RWPE2 (cell line): ENCODE measurements at regions not wholly inside any gene's neighbourhood (a gene's known extent, or its start where the extent isn't known, plus 50 kb on each side); places are given as distances from the start of the nearest gene placed in this dataset.

Experiments
- ATAC-seq: fragments of 200-7000 bp; cut with Tn5 transposase; 3 replicates; pipeline ENCODE4 v1.9.1; 2021; ENCODE audit warnings: low read depth
- DNase-seq: peaks from one replicate; pipeline ENCODE4 v3.0.0-alpha.2; 2020; ENCODE audit warnings: low spot score
- H3K27ac ChIP-seq: fragments of 450-650 bp; 2 replicates; pipeline ENCODE4 v1.5.1; 2017; ENCODE audit warnings: mild to moderate bottlenecking; ENCODE audit not compliant: poor library complexity, severe bottlenecking
- H3K27me3 ChIP-seq: fragments of 250-450 bp; sonication (Bioruptor Pico); 2 replicates; pipeline ENCODE4 v1.5.1; 2021; ENCODE audit warnings: mild to moderate bottlenecking, moderate library complexity; ENCODE audit not compliant: insufficient read depth, poor library complexity, severe bottlenecking
- H3K36me3 ChIP-seq: fragments of 250-450 bp; sonication (Bioruptor Pico); 2 replicates; pipeline ENCODE4 v1.5.1; 2020; ENCODE audit warnings: low read depth, mild to moderate bottlenecking, moderate library complexity
- H3K4me1 ChIP-seq: fragments of 250-450 bp; sonication (Bioruptor Pico); 2 replicates; pipeline ENCODE4 v1.5.1; 2021; ENCODE audit warnings: mild to moderate bottlenecking, moderate library complexity; ENCODE audit not compliant: insufficient read depth, poor library complexity, severe bottlenecking
- H3K4me3 ChIP-seq: fragments of 250-450 bp; sonication (Bioruptor Pico); 2 replicates; pipeline ENCODE4 v1.5.1; 2021; ENCODE audit warnings: mild to moderate bottlenecking, moderate library complexity; ENCODE audit not compliant: severe bottlenecking
- H3K9me3 ChIP-seq: fragments of 250-450 bp; sonication (Bioruptor Pico); 2 replicates; pipeline ENCODE4 v1.5.1; 2021; ENCODE audit warnings: mild to moderate bottlenecking, moderate library complexity; ENCODE audit not compliant: severe bottlenecking
- TF ChIP-seq, protein P1 (sequence below): fragments of 450-650 bp; IDR thresholded peaks from one replicate; pipeline ENCODE4 v1.5.1; 2017; ENCODE audit warnings: mild to moderate bottlenecking, moderate library complexity; ENCODE audit not compliant: poor library complexity, severe bottlenecking

DNA sequence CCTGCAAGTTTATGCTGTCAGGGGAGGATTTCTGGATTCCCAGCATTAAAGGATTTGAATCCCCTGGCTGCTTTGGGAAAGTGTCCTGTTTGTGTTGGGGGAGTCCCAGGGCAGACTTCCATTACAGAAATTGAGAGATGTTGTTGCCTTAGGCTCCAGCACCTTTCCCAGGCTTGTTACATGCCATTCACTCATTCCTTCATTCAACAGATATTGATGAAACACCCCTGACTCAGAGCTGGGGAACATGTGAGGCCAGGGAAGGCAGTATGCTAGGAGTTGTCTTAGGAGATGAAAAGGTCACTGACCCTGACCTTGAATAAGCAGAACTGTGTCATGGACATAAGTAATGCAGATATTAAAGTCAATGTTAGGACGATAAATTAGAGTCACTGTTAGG is 161.7 kb downstream of the NTMT2 start:
- H3K9me3 ChIP-seq = no peaks in the 10 kb centered on the region
- ATAC-seq (no peak), DNase-seq (no peak)
- H3K4me3 ChIP-seq = no peak overlapping the region
- TF ChIP-seq, protein P1, sequence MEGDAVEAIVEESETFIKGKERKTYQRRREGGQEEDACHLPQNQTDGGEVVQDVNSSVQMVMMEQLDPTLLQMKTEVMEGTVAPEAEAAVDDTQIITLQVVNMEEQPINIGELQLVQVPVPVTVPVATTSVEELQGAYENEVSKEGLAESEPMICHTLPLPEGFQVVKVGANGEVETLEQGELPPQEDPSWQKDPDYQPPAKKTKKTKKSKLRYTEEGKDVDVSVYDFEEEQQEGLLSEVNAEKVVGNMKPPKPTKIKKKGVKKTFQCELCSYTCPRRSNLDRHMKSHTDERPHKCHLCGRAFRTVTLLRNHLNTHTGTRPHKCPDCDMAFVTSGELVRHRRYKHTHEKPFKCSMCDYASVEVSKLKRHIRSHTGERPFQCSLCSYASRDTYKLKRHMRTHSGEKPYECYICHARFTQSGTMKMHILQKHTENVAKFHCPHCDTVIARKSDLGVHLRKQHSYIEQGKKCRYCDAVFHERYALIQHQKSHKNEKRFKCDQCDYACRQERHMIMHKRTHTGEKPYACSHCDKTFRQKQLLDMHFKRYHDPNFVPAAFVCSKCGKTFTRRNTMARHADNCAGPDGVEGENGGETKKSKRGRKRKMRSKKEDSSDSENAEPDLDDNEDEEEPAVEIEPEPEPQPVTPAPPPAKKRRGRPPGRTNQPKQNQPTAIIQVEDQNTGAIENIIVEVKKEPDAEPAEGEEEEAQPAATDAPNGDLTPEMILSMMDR = no peak
- no peaks in the 10 kb centered on the region for H3K36me3 ChIP-seq
- H3K4me1 ChIP-seq = no peaks in the 10 kb centered on the region
- no peaks in the 10 kb centered on the region for H3K27me3 ChIP-seq
- H3K27ac ChIP-seq = no peak overlapping the region

DNA sequence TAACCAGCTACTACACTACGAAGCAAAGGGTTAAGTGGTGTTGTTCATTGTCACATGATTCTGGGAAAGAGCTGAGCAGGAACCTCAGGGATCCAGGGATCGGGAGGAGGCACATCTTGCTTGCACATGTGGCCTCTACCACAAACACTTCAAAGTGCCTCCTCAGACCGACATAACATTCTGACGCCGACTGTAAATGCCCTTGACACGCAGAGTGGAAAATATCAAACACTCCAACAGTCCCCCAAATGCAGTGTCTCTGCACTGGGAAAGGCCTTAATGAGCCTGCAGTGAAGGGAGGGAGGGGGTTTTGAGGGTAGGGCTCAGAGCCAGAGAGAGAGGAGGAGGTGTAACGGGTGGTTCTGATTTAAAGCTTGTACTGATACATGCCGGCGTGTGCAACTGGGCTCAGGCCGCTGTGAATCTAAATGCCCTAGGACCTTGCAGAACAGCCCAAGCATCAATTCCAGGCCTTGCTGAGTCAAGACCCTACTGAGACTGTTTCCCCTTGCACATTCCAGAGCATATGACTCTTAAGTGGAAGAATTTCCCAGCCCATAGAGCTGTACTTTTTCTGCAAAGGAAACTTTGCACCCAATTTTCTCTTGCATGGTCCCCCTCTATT is 163.7 kb downstream of the NTMT2 start:
- peak; percentile 59; the same call in 2 of the 3 replicates for ATAC-seq
- Histone ChIP-seq H3K4me1 (no peaks in the 10 kb centered on the region), H3K36me3 (no peaks in the 10 kb centered on the region), H3K4me3 (no peak overlapping the region), H3K9me3 (no peaks in the 10 kb centered on the region), H3K27me3 (no peaks in the 10 kb centered on the region), H3K27ac (no peak overlapping the region)
- DNase-seq = no peak
- TF ChIP-seq, protein P1 = no peak

DNA sequence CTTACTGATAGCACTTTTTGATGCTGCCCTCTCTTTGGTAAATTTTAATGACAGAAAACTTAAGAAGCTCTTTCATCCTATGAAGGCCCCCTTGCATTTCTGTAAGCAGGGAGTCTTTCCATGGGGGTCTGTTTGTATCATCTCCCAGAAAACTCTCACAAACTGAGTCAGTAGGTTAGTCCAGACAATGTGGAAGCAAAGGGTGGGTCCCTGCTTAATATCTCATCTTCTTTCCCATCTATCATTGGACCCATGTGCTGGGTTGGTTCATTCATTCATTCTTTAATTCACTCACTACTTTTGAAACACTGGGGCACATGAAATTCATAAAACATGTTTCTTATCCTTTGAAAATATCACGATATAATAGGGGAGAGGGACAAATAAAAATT is 164.3 kb downstream of the NTMT2 start:
- no peak overlapping the region for H3K27ac ChIP-seq
- no peaks in the 10 kb centered on the region for H3K4me1 ChIP-seq
- TF ChIP-seq, protein P1 = no peak

DNA sequence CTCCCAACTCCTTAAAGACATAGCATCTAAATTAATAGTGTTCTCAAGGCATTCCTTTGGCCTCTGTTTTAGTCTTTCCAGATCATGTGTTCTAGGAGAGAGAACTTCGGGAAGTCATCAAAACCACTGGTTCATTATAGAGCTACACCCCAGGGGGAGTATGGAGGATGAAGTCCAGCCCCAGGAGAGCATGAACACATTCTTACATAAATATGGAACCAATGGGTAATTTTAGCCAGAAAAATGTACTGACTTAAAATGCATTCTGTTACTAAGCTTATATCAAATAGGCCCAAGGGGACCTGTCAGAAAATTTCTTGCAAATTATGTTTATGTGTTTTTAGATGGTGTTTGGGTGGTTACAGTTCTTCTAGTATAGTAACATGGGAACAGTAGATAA is 165.2 kb downstream of the NTMT2 start:
- TF ChIP-seq, protein P1 = no peak
- Histone ChIP-seq H3K9me3 (no peaks in the 10 kb centered on the region), H3K27ac (no peak overlapping the region), H3K36me3 (no peaks in the 10 kb centered on the region), H3K27me3 (no peaks in the 10 kb centered on the region), H3K4me3 (no peak overlapping the region), H3K4me1 (no peaks in the 10 kb centered on the region)
- DNase-seq (no peak), ATAC-seq (no peak)

More for the DNA sequence above, 164.3 kb downstream of the NTMT2 start:
- Histone ChIP-seq H3K9me3 (no peaks in the 10 kb centered on the region), H3K36me3 (no peaks in the 10 kb centered on the region), H3K27me3 (no peaks in the 10 kb centered on the region), H3K4me3 (no peak overlapping the region)
- ATAC-seq = no peak
- no peak for DNase-seq

DNA sequence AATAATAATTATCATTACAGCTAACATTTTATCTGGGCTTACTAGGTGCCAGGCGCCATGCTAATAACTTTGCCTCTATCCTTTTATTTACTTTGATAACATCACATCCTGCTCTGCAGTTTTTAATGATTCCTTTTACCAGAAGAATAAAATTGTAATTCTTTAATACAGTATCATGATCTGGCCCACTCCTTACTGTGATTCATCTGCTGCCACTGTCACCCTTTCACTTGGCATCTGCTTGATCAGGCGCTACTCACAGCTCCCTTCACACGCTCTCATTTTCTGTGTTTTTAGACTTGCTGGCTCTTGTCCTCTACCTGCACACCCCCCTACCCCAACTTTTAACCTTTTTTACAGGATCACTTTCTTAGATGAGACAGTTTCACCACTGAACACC is 167.5 kb downstream of the NTMT2 start:
- no peaks in the 10 kb centered on the region for H3K27me3 ChIP-seq
- DNase-seq (no peak), ATAC-seq (no peak)
- no peak overlapping the region for H3K27ac ChIP-seq
- no peaks in the 10 kb centered on the region for H3K9me3 ChIP-seq
- H3K36me3 ChIP-seq = no peaks in the 10 kb centered on the region
- TF ChIP-seq, protein P1 = no peak
- no peak overlapping the region for H3K4me3 ChIP-seq
- no peaks in the 10 kb centered on the region for H3K4me1 ChIP-seq
